ENCODE measurements at regions not wholly inside any gene's neighbourhood (a gene's known extent, or its start where the extent isn't known, plus 50 kb on each side); places are given as distances from the start of the nearest gene placed in this dataset.

DNA sequence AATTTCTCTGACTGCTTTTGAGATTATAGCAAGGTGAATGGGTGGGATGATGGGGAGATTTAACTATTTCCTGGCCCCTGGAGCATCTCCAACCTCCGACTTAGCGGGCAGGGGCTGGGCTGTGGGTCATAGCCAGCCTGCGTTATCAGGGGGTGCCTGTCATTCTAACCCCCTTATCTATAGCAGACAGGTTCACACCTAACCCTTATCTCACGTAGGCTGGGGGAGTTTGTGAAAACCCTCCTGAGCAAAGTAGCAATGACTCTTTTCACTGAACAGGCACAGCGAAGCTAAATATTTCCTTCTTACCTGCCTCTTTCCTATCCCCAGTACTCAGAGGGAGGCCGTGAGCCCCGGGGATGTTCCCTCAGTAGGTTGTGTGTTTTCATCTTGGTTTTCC lies 511.4 kb upstream of the B3GAT1 start:
- no peak overlapping the region for H3K56ac ChIP-seq (replicated peaks; ENCODE audit: insufficient read length, low read depth, low read length)
- no peak overlapping the region for H2BK12ac ChIP-seq (ENCODE audit: low read depth, low read length)
- H3K9me3 ChIP-seq (ENCODE audit: insufficient read depth in 2 of 2, low read depth in 1 of 2, low read length in 1 of 2), result no peaks in the 10 kb centered on the region
- FAIRE-seq (no peak), DNase-seq (ENCODE audit: low read depth in 1 of 2, low spot score in 2 of 2) (no peak)
- peaks cover 6% of the 10 kb centered on the region; the same call in 1 of the 2 replicates for H3K23me2 ChIP-seq (ENCODE audit: low read depth, low read length)
- no peak overlapping the region for H3K14ac ChIP-seq (ENCODE audit: insufficient read length)
- no peaks in the 10 kb centered on the region for H3K36me3 ChIP-seq (ENCODE audit: control insufficient read depth in 2 of 4, insufficient read depth in 4 of 4, low read length in 3 of 4)
- H3K27ac ChIP-seq (ENCODE audit: low read depth, low read length), result no peak overlapping the region
- H3K4me2 ChIP-seq (ENCODE audit: insufficient read depth in 1 of 2, low read depth in 2 of 2, low read length in 2 of 2), result no peak overlapping the region
- WGBS, 2 experiments (ENCODE audit: extremely low coverage in 1 of 2, insufficient coverage in 1 of 2, insufficient read length in 1 of 2, insufficient replicate concordance in 2 of 2, low coverage in 1 of 2, low lambda C conversion rate in 2 of 2, missing lambda C conversion rate in 1 of 2), result 97% methylated on average over 7 of the region's 7 CpGs; no CpG with 5 or more reads in 1 of the 2 experiments
- CTCF ChIA-PET (ENCODE audit: partially characterized antibody), result interaction anchor here (1.2 kb wide), 1 partner anchor 152 kb away, joined by 3 read pairs; no protein-coding TSS in a partner anchor
- H2BK120ac ChIP-seq (replicated peaks; ENCODE audit: low read depth, low read length), result no peak overlapping the region
- no peak overlapping the region for H3K4ac ChIP-seq (replicated peaks; ENCODE audit: insufficient read length, low read depth, low read length)
- no peaks in the 10 kb centered on the region for H3K79me2 ChIP-seq (ENCODE audit: control insufficient read depth in 1 of 2, insufficient read depth in 2 of 2, low read length in 2 of 2)
- H2BK15ac ChIP-seq (ENCODE audit: low read length), result no peak overlapping the region
- H2BK5ac ChIP-seq (ENCODE audit: low read depth, low read length), result no peak overlapping the region
- no peak overlapping the region for H3K4me3 ChIP-seq (ENCODE audit: extremely low read depth in 1 of 4, insufficient read depth in 2 of 4, low read depth in 3 of 4, low read length in 4 of 4)
- no peak overlapping the region for H2AK5ac ChIP-seq (ENCODE audit: low read depth, low read length)
- no peak overlapping the region for H3K9ac ChIP-seq (replicated peaks in 1 of 4; ENCODE audit: extremely low read depth in 1 of 4, low read depth in 3 of 4, low read length in 3 of 4)
- no peaks in the 10 kb centered on the region for H3K4me1 ChIP-seq (replicated peaks in 1 of 4; ENCODE audit: control insufficient read depth in 3 of 4, insufficient read depth in 4 of 4, low read length in 3 of 4)
- H3K23ac ChIP-seq (ENCODE audit: insufficient read length), result no peak overlapping the region
- no peaks in the 10 kb centered on the region for H3K27me3 ChIP-seq (replicated peaks in 1 of 4; ENCODE audit: control insufficient read depth in 3 of 4, extremely low read depth in 1 of 4, insufficient read depth in 3 of 4, low read length in 3 of 4)
- H2BK20ac ChIP-seq (ENCODE audit: low read length), result no peak overlapping the region
- POLR2A ChIA-PET (ENCODE audit: partially characterized antibody), result interaction anchor here (1.2 kb wide), 1 partner anchor 109 kb away, joined by 3 read pairs; no protein-coding TSS in a partner anchor
- no peak overlapping the region for H4K91ac ChIP-seq (replicated peaks; ENCODE audit: insufficient read length, low read length)
- no peak overlapping the region for H4K8ac ChIP-seq (ENCODE audit: extremely low read depth, insufficient read depth, low read length)
- H2AFZ ChIP-seq (ENCODE audit: low read length), result no peak overlapping the region
- no peaks in the 10 kb centered on the region for H3K79me1 ChIP-seq (ENCODE audit: low read depth, low read length)
- no peak overlapping the region for H3K18ac ChIP-seq (ENCODE audit: extremely low read depth, low read length)
- H4K20me1 ChIP-seq (replicated peaks in 1 of 2; ENCODE audit: control insufficient read depth in 1 of 2, insufficient read depth in 2 of 2, low read length in 2 of 2), result peaks cover 0 to 3% of the 10 kb centered on the region in 2 experiments
- no peak overlapping the region for H4K5ac ChIP-seq (ENCODE audit: insufficient read length, low read depth, low read length)
- TF ChIP-seq BRCA1 (IDR thresholded peaks at IDR 0.05; ENCODE audit: low read depth, low read length), result no peak
